ENCODE measurements at regions not wholly inside any gene's neighbourhood (a gene's known extent, or its start where the extent isn't known, plus 50 kb on each side); places are given as distances from the start of the nearest gene placed in this dataset.
"Not testable (repeated sequence)": the region's sequence is repeated elsewhere in the genome, so short reads cannot be mapped to it uniquely, and the experiment has no call there.

GRCh38 chr12:131559517-131560516 lies 151.1 kb upstream of the SFSWAP start:
- no peak for DNase-seq

- DNase-seq: no peak
These were observed 149.8 kb upstream of the SFSWAP start for GRCh38 chr12:131561051-131561450.

DNA sequence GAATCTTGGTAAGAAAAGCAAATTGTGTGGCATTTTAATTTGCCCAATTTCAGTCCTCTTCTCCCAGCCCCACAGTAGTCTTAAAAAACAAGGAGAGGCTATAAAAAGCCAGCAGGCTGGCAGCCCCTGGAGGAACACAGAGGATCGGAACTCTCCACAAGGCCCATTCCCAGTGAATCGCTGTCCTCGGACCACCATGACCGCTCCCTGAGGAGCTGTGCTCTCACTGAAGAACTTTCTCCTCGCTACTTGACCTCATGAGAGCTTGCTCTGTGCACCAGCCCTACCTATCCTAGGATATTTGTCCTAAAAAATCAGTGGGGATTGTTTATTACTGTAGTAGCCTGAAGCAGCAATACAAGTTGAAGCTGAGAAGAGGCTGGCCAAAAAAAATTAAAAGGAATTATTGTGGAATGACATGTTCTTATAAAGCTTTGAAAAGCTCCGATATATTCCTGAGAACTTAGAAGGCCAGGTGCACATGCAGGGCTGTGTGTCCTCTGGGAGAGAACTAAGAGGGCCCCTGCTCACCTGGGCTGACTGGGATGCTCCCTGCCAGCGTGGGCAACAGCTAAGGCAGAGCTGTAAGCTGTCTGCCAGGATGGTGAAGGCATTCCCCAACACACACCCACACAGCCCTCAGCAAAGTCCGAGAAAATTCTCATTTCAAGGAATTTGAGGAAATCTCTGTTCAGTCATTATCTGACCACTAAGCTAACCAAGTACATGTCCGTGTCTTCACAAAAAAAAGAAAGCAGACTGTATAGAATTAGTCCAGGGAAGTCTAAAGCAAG lies 148.8 kb upstream of the SFSWAP start:
- no peak for DNase-seq

- DNase-seq: not testable (repeated sequence)
These were observed 146.7 kb upstream of the SFSWAP start for GRCh38 chr12:131564138-131564727.

DNA sequence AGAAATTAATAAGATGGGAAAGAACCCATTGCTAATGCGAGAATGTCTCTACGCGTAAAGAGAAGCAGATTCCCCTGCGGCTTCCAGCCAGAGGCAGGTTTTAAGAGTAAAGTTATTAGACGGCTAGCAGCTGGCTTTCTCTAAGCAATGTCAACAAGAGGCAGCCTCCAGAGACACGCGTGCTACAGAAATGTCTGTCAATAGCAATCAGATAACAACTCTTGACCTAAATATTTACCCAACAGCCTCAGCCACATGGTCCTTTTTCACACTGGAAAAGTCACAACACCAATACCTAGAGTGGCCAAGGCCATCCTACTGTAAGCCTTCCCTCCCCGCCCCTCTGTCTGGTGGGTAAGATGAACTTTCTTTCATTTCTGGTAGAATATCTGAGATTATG lies 146.0 kb upstream of the SFSWAP start:
- DNase-seq: no peak

GRCh38 chr12:131565267-131566015 lies 145.4 kb upstream of the SFSWAP start:
- DNase-seq: no peak

GRCh38 chr12:131568336-131568735 lies 142.6 kb upstream of the SFSWAP start:
- DNase-seq: no peak

- no peak for DNase-seq
These were observed 140.3 kb upstream of the SFSWAP start for GRCh38 chr12:131570596-131570995.

DNA sequence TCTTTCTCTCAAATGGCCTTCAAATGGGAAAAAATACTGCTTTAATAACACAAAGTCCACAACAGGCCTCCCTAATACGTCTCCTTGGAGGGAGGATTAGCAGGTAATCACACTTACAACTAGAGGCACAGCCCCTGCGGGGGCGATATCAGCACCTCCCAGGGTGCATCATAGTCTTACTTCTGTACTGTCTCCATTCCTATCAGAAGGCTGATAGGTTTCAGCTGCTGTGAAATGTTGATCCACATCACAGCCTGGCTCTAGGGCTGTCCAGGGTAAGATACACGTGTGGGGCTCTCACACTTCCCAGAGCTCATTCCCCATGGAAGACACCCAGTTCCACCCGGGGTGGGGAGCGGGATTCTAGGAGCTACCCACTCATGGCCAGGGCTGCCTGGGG lies 139.1 kb upstream of the SFSWAP start:
- DNase-seq: no peak

DNA sequence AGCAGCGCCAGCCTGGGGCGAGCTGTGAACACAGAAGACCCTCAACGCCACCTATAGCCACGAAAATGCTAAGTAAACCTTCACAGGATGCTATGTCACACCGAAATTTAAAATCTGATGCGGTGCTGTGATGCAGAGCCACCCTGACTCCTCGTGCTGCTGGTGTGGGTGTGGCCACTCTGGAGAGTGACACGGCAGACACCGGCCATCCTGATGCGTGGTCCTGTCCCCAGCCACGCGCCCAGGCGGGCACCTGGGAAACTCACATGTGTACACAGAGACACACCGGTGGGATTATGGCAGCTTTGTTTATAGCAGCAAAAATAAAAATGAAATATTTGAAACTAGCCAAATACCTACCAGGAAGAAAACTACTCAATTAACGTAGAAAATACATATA lies 138.3 kb upstream of the SFSWAP start:
- DNase-seq: no peak

GRCh38 chr12:131573631-131574394 lies 137.1 kb upstream of the SFSWAP start:
- DNase-seq: no peak

GRCh38 chr12:131574395-131574771 lies 136.5 kb upstream of the SFSWAP start:
- DNase-seq: no peak

GRCh38 chr12:131575371-131575770 lies 135.5 kb upstream of the SFSWAP start:
- DNase-seq: no peak

DNA sequence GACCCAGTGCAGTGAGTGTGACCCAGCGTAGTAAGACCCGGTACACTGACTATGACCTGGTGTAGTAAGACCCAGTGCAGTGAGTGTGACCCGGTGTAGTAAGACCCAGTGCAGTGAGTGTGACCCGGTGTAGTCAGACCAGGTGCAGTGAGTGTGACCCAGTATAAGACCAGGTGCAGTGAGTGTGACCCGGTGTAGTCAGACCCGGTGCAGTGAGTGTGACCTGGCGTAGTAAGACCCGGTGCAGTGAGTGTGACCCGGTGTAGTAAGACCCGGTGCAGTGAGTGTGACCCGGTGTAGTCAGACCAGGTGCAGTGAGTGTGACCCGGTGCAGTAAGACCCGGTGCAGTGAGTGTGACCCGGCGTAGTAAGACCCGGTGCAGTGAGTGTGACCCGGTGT lies 134.2 kb upstream of the SFSWAP start:
- DNase-seq: not testable (repeated sequence)

DNA sequence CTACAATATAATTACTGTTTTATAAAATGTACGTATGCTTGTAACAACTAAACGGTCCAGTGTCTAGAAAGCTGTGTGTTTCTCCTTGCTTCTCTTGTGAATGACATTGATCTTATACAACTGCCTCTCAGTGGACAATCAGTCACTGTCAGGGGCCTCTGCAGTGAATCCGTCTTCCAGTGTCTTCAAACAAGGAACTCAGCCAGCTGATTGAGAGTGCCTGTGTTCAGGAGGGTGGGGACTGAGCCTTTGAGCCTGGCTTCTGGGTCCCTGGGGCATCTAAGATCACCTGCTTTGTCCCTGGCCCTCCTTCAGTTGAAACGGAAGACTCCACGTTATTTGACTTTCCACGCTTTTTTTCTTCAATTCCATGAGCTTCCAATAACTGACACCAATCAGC lies 133.1 kb upstream of the SFSWAP start:
- no peak for DNase-seq

DNA sequence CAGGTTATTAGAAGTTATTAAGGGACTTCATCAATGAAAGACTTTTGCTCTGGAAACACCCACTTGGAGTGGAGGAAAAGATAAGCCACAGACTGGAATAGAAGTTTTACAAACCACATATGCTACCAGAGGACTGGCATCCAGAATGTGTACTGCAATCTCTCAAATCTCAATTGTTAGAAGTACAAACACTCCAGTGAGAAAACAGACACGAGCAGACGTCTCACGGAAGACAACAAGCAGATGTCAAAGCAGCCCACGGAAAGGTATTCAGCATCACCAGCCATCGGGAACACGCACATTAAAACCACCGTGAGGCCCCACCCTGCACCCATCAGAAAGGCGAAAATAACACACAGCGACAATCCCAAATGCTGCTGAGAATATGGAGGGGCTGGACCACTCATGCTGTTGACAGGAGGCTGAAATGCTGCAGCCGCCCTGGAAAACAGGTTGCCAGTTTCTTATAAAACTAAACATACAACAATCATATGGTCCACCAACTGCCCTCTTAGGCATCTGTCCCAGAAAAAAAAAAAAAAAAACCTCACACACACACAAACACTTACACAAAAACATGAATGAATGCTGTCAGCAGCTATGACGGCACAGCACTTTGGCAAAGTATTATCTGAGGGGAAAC lies 131.9 kb upstream of the SFSWAP start:
- DNase-seq: no peak

- DNase-seq: no peak
These were observed 127.7 kb upstream of the SFSWAP start for GRCh38 chr12:131583090-131583712.

- DNase-seq: no peak
These were observed 124.6 kb upstream of the SFSWAP start for GRCh38 chr12:131586269-131586668.

DNA sequence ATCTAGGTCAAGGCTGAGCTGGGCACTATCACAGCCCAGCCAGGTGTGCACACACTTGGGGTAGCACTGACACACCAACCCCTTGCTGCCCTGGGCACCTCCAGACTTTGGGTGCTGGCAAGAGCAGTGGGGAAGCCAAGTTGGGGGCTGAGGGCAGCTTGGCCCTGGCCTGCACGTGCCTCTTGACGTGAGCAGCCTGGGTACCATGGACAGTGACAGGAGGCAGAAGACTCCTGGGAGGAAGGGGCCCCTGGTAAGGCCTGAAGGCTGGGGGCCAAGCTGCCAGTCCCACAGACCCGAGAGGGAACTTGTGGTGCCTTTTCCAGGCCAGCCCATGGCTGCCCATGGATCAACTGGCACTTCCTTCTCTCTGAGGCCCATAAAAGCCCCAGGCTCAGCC lies 124.1 kb upstream of the SFSWAP start:
- DNase-seq: no peak

DNA sequence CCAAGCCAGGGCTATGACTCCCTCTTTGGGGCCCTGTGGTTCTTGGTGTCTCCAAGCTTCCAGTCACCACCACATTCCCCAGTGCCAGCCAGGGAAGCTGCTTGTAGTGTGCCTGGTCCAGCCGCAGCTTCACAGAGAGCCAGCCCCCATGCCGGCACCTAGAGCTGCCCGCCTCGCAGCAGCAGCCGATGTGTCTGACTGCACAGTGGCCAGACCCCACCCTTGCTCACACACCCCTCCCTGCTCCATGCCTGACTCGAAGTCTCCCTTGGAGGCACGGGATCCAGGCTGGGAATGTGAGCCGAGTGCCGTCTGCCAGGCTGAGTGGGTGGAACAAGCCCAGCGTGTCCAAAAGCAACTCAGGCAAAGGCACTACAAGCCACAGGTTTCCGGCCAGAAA lies 123.3 kb upstream of the SFSWAP start:
- DNase-seq: no peak
